GM12878 (cell line): ENCODE measurements at regions not wholly inside any gene's neighbourhood (a gene's known extent, or its start where the extent isn't known, plus 50 kb on each side); places are given as distances from the start of the nearest gene placed in this dataset.

ENCODE experiments used
- ATAC-seq: fragments of 200-7000 bp; cut with Tn5 transposase; 3 replicates; pipeline ENCODE4 v1.9.1; 2020; ENCODE audit warnings: mild to moderate bottlenecking, moderate library complexity
- BruUV-seq: library from RNA; stranded (reverse); fragments of 400-500 nt; replicated peaks from 2 replicates; lab custom pipeline; 2021; lab: Mats Ljungman, UMichigan
- CTCF ChIA-PET: fragments of 300-600 bp; sonication (Branson Sonifier 250); formaldehyde crosslinking; extraction: SDS; loops from one replicate; lab custom pipeline; 2021; ENCODE audit warnings: inconsistent platforms; lab: Yijun Ruan, JAX
- POLR2A ChIA-PET: fragments of 350-600 bp; formaldehyde crosslinking; extraction: SDS; loops from one replicate; lab custom pipeline; 2021; ENCODE audit warnings: inconsistent platforms; lab: Charles Lee
- RAD21 ChIA-PET: fragments of 300-600 bp; sonication (Branson Sonifier 250); formaldehyde crosslinking; loops from one replicate; lab custom pipeline; 2023; ENCODE audit warnings: antibody characterized with exemption; ENCODE audit not compliant: unreplicated experiment; lab: Charles Lee
- SMC1A ChIA-PET: fragments of 300-600 bp; sonication (Branson Sonifier 250); formaldehyde crosslinking; loops from one replicate; lab custom pipeline; 2023; ENCODE audit not compliant: unreplicated experiment, uncharacterized antibody; lab: Charles Lee
- DNase-seq: peaks from one replicate; pipeline ENCODE4 v3.0.0-alpha.2; 2011; ENCODE audit warnings: low read depth, low spot score
- FAIRE-seq: peaks from 3 replicates; lab custom pipeline; 2011; peaks lifted over from hg19 to GRCh38; lab: Jason Lieb, UNC
- H2AFZ ChIP-seq: 2 replicates; pipeline ENCODE4 v1.6.0; 2011; ENCODE audit warnings: low read depth, low read length, control low read depth; ENCODE audit not compliant: control insufficient read depth
- H3K27ac ChIP-seq: 2 replicates; pipeline ENCODE4 v1.5.1; 2011; ENCODE audit warnings: control low read depth; ENCODE audit not compliant: control insufficient read depth, insufficient read depth
- H3K27me3 ChIP-seq, 2 experiments: replicated peaks in 1 of 2; 2 replicates each; pipeline versions ENCODE4 v1.6.0 to v1.6.1; 2011; ENCODE audit warnings: low read length in 1 of 2; ENCODE audit not compliant: control insufficient read depth in 2 of 2, insufficient read depth in 2 of 2
- H3K36me3 ChIP-seq, 2 experiments: 2 replicates each; pipeline ENCODE4 v1.5.1; 2011; ENCODE audit warnings: low read length in 1 of 2; ENCODE audit not compliant: control insufficient read depth in 2 of 2, insufficient read depth in 2 of 2
- H3K4me1 ChIP-seq: 2 replicates; pipeline ENCODE4 v1.6.1; 2011; ENCODE audit warnings: mild to moderate bottlenecking, low read length, moderate library complexity, mixed read lengths; ENCODE audit not compliant: control insufficient read depth, insufficient read depth
- H3K4me2 ChIP-seq: 2 replicates; pipeline ENCODE4 v1.6.0; 2011; ENCODE audit warnings: control low read depth; ENCODE audit not compliant: control insufficient read depth, insufficient read depth
- H3K4me3 ChIP-seq: fragments of 200-600 bp; sonication (generic); 2 replicates; pipeline ENCODE4 v1.5.1; 2016
- H3K79me2 ChIP-seq: 2 replicates; pipeline ENCODE4 v1.6.0; 2011; ENCODE audit warnings: low read length; ENCODE audit not compliant: control insufficient read depth, insufficient read depth
- H3K9ac ChIP-seq: 2 replicates; pipeline ENCODE4 v1.8.0; 2011; ENCODE audit warnings: low read length, control low read depth, mixed read lengths; ENCODE audit not compliant: control insufficient read depth, insufficient read depth
- H3K9me3 ChIP-seq: replicated peaks from 3 replicates; pipeline ENCODE4 v1.5.1; 2011; ENCODE audit warnings: mild to moderate bottlenecking, low read length; ENCODE audit not compliant: control insufficient read depth, insufficient read depth
- H4K20me1 ChIP-seq: 2 replicates; pipeline ENCODE4 v1.6.0; 2011; ENCODE audit not compliant: control insufficient read depth, insufficient read depth
- BHLHE40 ChIP-seq, 2 experiments: fragments of 450-650 bp in 1 of 2; IDR thresholded peaks; 2 replicates each; pipeline ENCODE4 v1.6.1; 2011 to 2017; ENCODE audit warnings: low read depth in 2 of 2, borderline replicate concordance in 1 of 2, improper control_type of control experiment in 1 of 2, low read length in 1 of 2, mild to moderate bottlenecking in 1 of 2
- CBX3 ChIP-seq: fragments of 200-600 bp; sonication (generic); IDR thresholded peaks from 2 replicates; pipeline ENCODE4 v1.6.1; 2016; ENCODE audit warnings: low read depth, borderline replicate concordance
- CHD1 ChIP-seq: IDR thresholded peaks from 2 replicates; pipeline ENCODE4 v1.6.1; 2012; ENCODE audit warnings: low read depth, low read length, improper control_type of control experiment
- CREM ChIP-seq: IDR thresholded peaks from 2 replicates; pipeline ENCODE4 v1.6.1; 2014; ENCODE audit warnings: antibody characterized with exemption, low read depth
- EGR1 ChIP-seq, 2 experiments: IDR thresholded peaks; 1 replicate in 1 of 2; 2 replicates in 1 of 2; pipeline ENCODE4 v1.6.1; 2011 to 2012; ENCODE audit warnings: low read depth in 2 of 2, low read length in 2 of 2, borderline replicate concordance in 1 of 2, mild to moderate bottlenecking in 1 of 2, moderate library complexity in 1 of 2
- FOXK2 ChIP-seq: fragments of 450-650 bp; IDR thresholded peaks from 2 replicates; pipeline ENCODE4 v1.6.1; 2017; ENCODE audit warnings: mild to moderate bottlenecking, moderate library complexity
- HDAC2 ChIP-seq: fragments of 200-600 bp; sonication (generic); IDR thresholded peaks from 2 replicates; pipeline ENCODE4 v1.6.1; 2017
- IRF3 ChIP-seq: fragments of 450-650 bp; IDR thresholded peaks from 2 replicates; pipeline ENCODE4 v1.6.1; 2014; ENCODE audit warnings: mild to moderate bottlenecking
- LARP7 ChIP-seq: fragments of 450-650 bp; IDR thresholded peaks from 2 replicates; pipeline ENCODE4 v1.6.1; 2017; ENCODE audit warnings: mild to moderate bottlenecking
- MXI1 ChIP-seq: fragments of 150-350 bp; IDR thresholded peaks from 2 replicates; pipeline ENCODE4 v1.6.1; 2011; ENCODE audit warnings: low read depth, mild to moderate bottlenecking, inconsistent platforms, low read length, improper control_type of control experiment
- MYB ChIP-seq: fragments of 150-350 bp; IDR thresholded peaks from 2 replicates; pipeline ENCODE4 v1.6.1; 2014; ENCODE audit warnings: mild to moderate bottlenecking, low read depth, low read length, borderline replicate concordance
- NFYA ChIP-seq: IDR thresholded peaks from 2 replicates; pipeline ENCODE4 v1.6.1; 2011; ENCODE audit warnings: low read depth, mild to moderate bottlenecking, low read length, improper control_type of control experiment, borderline replicate concordance
- NRF1 ChIP-seq: conservative IDR thresholded peaks from 2 replicates; pipeline ENCODE4 v1.6.1; 2011; ENCODE audit warnings: mild to moderate bottlenecking, low read depth, low read length, improper control_type of control experiment
- POLR2A ChIP-seq: IDR thresholded peaks from 2 replicates; pipeline ENCODE4 v1.6.1; 2011; ENCODE audit warnings: low read depth, mild to moderate bottlenecking, low read length
- RELA ChIP-seq: fragments of 450-650 bp; IDR thresholded peaks from 2 replicates; pipeline ENCODE4 v1.8.0; 2014; ENCODE audit warnings: borderline replicate concordance; ENCODE audit not compliant: partially characterized antibody
- SPI1 ChIP-seq: IDR thresholded peaks from 2 replicates; pipeline ENCODE4 v1.6.1; 2011; ENCODE audit warnings: low read depth, mild to moderate bottlenecking, low read length, moderate library complexity, borderline replicate concordance; ENCODE audit not compliant: insufficient read depth
- YBX1 ChIP-seq: fragments of 450-650 bp; IDR thresholded peaks from 2 replicates; pipeline ENCODE4 v1.6.1; 2016; ENCODE audit warnings: antibody characterized with exemption
- ZNF384 ChIP-seq: IDR thresholded peaks from 2 replicates; pipeline ENCODE4 v1.6.1; 2012; ENCODE audit warnings: low read depth, mild to moderate bottlenecking, low read length, improper control_type of control experiment, borderline replicate concordance
- WGBS: methylation state at CpG from one replicate; pipeline ENCODE4 v1.1.6; 2016; ENCODE audit warnings: low lambda C conversion rate; ENCODE audit not compliant: insufficient replicate concordance, insufficient coverage; ENCODE audit errors: missing lambda C conversion rate; 5-methylcytosine and 5-hydroxymethylcytosine counted together
- in situ Hi-C: fragments of 300-500 bp; cut with MboI; formaldehyde crosslinking; loops from 9 replicates; pipeline ENCODE4 v1.14.3; 2018; ENCODE audit warnings: mixed read lengths
- intact Hi-C: fragments of 100-400 bp; cut with micrococcal nuclease; formaldehyde crosslinking; loops from one replicate; pipeline ENCODE4 v1.14.2; 2022; ENCODE audit not compliant: unreplicated experiment
- TF ChIP-seq, protein P1 (sequence below): fragments of 150-350 bp; IDR thresholded peaks from 2 replicates; pipeline ENCODE4 v1.6.1; 2016; ENCODE audit warnings: low read depth, low read length
- TF ChIP-seq, protein P2 (sequence below): fragments of 450-650 bp; IDR thresholded peaks from 2 replicates; pipeline ENCODE4 v1.6.1; 2018; ENCODE audit warnings: mild to moderate bottlenecking, low read depth, moderate library complexity; ENCODE audit not compliant: partially characterized antibody

DNA sequence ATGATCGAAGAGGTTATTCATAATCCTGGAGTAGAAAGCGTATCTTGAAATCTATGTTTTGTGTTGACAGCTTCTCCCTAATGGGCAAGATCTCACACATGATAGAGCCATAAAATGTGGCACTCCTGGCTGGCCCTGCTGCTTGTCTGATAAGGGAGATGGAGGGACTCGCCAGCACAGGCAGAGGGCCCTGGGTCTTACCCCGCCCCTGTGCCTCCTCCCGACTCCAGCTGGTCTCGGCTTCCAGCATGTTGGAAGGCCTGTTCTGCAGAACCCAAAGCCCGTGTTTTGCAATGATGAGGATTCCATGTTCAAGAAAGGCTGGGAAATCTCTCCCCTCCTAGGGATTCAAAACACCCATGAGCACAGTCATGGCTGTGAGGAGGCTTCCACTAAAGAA, 106.7 kb upstream of the SDK2 start:
- peaks cover 0 to 1% of the 10 kb centered on the region in 2 experiments; a peak in 2 of 4 replicates for H3K27me3 ChIP-seq
- no peak overlapping the region for H3K27ac ChIP-seq
- no peaks in the 10 kb centered on the region for H4K20me1 ChIP-seq
- H3K9me3 ChIP-seq: no peaks in the 10 kb centered on the region
- in situ Hi-C loops: no loop called here
- ChIA-PET SMC1A (no interaction called here), CTCF (no interaction called here)
- H3K9ac ChIP-seq: no peak overlapping the region
- DNase-seq (no peak), FAIRE-seq (no peak)
- H3K36me3 ChIP-seq: no peaks in the 10 kb centered on the region
- no peak overlapping the region for H3K4me2 ChIP-seq
- no peaks in the 10 kb centered on the region for H3K4me1 ChIP-seq
- no peak for TF ChIP-seq CREM
- no peak for TF ChIP-seq MXI1
- TF ChIP-seq CBX3: no peak
- no peak for TF ChIP-seq NFYA
- no peak for TF ChIP-seq RELA
- no peak for TF ChIP-seq SPI1
- TF ChIP-seq FOXK2: no peak
- no peak for TF ChIP-seq EGR1 (IDR thresholded peaks at IDR 0.05; ENCODE audit: borderline replicate concordance in 1 of 2, low read depth in 2 of 2, low read length in 2 of 2)
- TF ChIP-seq BHLHE40 (IDR thresholded peaks at IDR 0.05; ENCODE audit: borderline replicate concordance in 1 of 2, low read depth in 2 of 2, low read length in 1 of 2): no peak
- TF ChIP-seq HDAC2: no peak
- TF ChIP-seq YBX1: no peak
- TF ChIP-seq NRF1: no peak
- TF ChIP-seq, protein P1, sequence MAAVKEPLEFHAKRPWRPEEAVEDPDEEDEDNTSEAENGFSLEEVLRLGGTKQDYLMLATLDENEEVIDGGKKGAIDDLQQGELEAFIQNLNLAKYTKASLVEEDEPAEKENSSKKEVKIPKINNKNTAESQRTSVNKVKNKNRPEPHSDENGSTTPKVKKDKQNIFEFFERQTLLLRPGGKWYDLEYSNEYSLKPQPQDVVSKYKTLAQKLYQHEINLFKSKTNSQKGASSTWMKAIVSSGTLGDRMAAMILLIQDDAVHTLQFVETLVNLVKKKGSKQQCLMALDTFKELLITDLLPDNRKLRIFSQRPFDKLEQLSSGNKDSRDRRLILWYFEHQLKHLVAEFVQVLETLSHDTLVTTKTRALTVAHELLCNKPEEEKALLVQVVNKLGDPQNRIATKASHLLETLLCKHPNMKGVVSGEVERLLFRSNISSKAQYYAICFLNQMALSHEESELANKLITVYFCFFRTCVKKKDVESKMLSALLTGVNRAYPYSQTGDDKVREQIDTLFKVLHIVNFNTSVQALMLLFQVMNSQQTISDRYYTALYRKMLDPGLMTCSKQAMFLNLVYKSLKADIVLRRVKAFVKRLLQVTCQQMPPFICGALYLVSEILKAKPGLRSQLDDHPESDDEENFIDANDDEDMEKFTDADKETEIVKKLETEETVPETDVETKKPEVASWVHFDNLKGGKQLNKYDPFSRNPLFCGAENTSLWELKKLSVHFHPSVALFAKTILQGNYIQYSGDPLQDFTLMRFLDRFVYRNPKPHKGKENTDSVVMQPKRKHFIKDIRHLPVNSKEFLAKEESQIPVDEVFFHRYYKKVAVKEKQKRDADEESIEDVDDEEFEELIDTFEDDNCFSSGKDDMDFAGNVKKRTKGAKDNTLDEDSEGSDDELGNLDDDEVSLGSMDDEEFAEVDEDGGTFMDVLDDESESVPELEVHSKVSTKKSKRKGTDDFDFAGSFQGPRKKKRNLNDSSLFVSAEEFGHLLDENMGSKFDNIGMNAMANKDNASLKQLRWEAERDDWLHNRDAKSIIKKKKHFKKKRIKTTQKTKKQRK: no peak
- TF ChIP-seq IRF3: no peak
- TF ChIP-seq ZNF384: no peak
- no peak for TF ChIP-seq CHD1
- no peak for TF ChIP-seq POLR2A
- TF ChIP-seq, protein P2, sequence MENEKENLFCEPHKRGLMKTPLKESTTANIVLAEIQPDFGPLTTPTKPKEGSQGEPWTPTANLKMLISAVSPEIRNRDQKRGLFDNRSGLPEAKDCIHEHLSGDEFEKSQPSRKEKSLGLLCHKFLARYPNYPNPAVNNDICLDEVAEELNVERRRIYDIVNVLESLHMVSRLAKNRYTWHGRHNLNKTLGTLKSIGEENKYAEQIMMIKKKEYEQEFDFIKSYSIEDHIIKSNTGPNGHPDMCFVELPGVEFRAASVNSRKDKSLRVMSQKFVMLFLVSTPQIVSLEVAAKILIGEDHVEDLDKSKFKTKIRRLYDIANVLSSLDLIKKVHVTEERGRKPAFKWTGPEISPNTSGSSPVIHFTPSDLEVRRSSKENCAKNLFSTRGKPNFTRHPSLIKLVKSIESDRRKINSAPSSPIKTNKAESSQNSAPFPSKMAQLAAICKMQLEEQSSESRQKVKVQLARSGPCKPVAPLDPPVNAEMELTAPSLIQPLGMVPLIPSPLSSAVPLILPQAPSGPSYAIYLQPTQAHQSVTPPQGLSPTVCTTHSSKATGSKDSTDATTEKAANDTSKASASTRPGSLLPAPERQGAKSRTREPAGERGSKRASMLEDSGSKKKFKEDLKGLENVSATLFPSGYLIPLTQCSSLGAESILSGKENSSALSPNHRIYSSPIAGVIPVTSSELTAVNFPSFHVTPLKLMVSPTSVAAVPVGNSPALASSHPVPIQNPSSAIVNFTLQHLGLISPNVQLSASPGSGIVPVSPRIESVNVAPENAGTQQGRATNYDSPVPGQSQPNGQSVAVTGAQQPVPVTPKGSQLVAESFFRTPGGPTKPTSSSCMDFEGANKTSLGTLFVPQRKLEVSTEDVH: no peak
- no peak for TF ChIP-seq MYB
- TF ChIP-seq LARP7: no peak
- TF ChIP-seq, all 136 proteins: peak for 0
- ATAC-seq: no peak
- intact Hi-C loops: no loop called here
- no peaks in the 10 kb centered on the region for H3K79me2 ChIP-seq
- no TSS peak for BruUV-seq
- ChIA-PET RAD21 (no interaction called here), POLR2A (no interaction called here)
- H2AFZ ChIP-seq: no peak overlapping the region
- no peak overlapping the region for H3K4me3 ChIP-seq
- 3% methylated on average over 7 of the region's 7 CpGs for WGBS
